ENCODE measurements at regions not wholly inside any gene's neighbourhood (a gene's known extent, or its start where the extent isn't known, plus 50 kb on each side); places are given as distances from the start of the nearest gene placed in this dataset.

DNA sequence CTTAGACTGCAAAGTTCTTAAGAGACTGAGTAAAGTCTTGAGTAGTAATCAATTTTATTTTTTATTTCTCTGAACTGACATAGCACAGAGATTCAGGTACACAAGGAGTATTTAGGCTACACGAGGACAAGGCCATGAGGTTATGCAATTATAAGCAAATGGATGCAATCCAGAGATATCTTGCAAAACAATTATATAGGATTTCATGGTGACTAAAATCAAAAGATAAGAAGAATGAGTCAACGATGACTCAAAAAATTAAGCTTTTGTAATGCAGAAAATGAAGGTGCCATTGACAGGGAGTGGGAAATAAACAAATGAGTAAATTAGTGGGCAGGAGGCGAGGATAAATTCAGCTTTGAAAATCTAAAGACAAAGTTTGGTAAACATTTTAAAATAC lies 66.7 kb upstream of the MYO3A start:
- no peak for TF ChIP-seq TAF1 (IDR thresholded peaks at IDR 0.05; ENCODE audit: borderline replicate concordance, low read depth, low read length)
- no peak for TF ChIP-seq POLR2AphosphoS5 (IDR thresholded peaks at IDR 0.05; ENCODE audit: low read depth, low read length)
